ENCODE measurements at regions not wholly inside any gene's neighbourhood (a gene's known extent, or its start where the extent isn't known, plus 50 kb on each side); places are given as distances from the start of the nearest gene placed in this dataset.
"Not testable (repeated sequence)": the region's sequence is repeated elsewhere in the genome, so short reads cannot be mapped to it uniquely, and the experiment has no call there.

- DNase-seq (ENCODE audit: low spot score): no peak
Observed at GRCh38 chr3:191646242-191646641, 185.3 kb downstream of the PYDC2 start.

- DNase-seq (ENCODE audit: low spot score): no peak
Observed at GRCh38 chr3:191648787-191649186, 187.8 kb downstream of the PYDC2 start.

- DNase-seq (ENCODE audit: low spot score): no peak
Observed at GRCh38 chr3:191649626-191650025, 188.7 kb downstream of the PYDC2 start.

- not testable (repeated sequence) for DNase-seq (ENCODE audit: low spot score)
Observed at GRCh38 chr3:191658781-191659419, 197.9 kb downstream of the PYDC2 start.

GRCh38 chr3:191662150-191662549 is 201.2 kb downstream of the PYDC2 start:
- DNase-seq (ENCODE audit: low spot score): not testable (repeated sequence)

- DNase-seq (ENCODE audit: low spot score): no peak
Observed at GRCh38 chr3:191680989-191681597, 220.1 kb downstream of the PYDC2 start.

- no peak for DNase-seq (ENCODE audit: low spot score)
Observed at GRCh38 chr3:191682961-191683360, 222.0 kb downstream of the PYDC2 start.

GRCh38 chr3:191686626-191687025 is 225.7 kb downstream of the PYDC2 start:
- no peak for DNase-seq (ENCODE audit: low spot score)

- no peak for DNase-seq (ENCODE audit: low spot score)
Observed at GRCh38 chr3:191688756-191689433, 227.9 kb downstream of the PYDC2 start.

- not testable (repeated sequence) for DNase-seq (ENCODE audit: low spot score)
Observed at GRCh38 chr3:191691184-191691583, 230.2 kb downstream of the PYDC2 start.

- no peak for DNase-seq (ENCODE audit: low spot score)
Observed at GRCh38 chr3:191695131-191695814, 234.3 kb downstream of the PYDC2 start.

- no peak for DNase-seq (ENCODE audit: low spot score)
Observed at GRCh38 chr3:191695815-191696153, 234.8 kb downstream of the PYDC2 start.

- DNase-seq (ENCODE audit: low spot score): no peak
Observed at GRCh38 chr3:191696348-191696747, 235.4 kb downstream of the PYDC2 start.

- DNase-seq (ENCODE audit: low spot score): no peak
Observed at GRCh38 chr3:191699546-191699945, 238.6 kb downstream of the PYDC2 start.

GRCh38 chr3:191702121-191702520 is 241.2 kb downstream of the PYDC2 start:
- DNase-seq (ENCODE audit: low spot score): no peak

GRCh38 chr3:191707817-191708216 is 246.9 kb downstream of the PYDC2 start:
- DNase-seq (ENCODE audit: low spot score): no peak

- DNase-seq (ENCODE audit: low spot score): no peak
Observed at GRCh38 chr3:191715585-191715984, 254.6 kb downstream of the PYDC2 start.

GRCh38 chr3:191721390-191721861 is 260.5 kb downstream of the PYDC2 start:
- no peak for DNase-seq (ENCODE audit: low spot score)

- no peak for DNase-seq (ENCODE audit: low spot score)
Observed at GRCh38 chr3:191721990-191722389, 261.0 kb downstream of the PYDC2 start.

- no peak for DNase-seq (ENCODE audit: low spot score)
Observed at GRCh38 chr3:191727338-191727737, 266.4 kb downstream of the PYDC2 start.

- DNase-seq (ENCODE audit: low spot score): no peak
Observed at GRCh38 chr3:191728186-191728585, 267.2 kb downstream of the PYDC2 start.

- no peak for DNase-seq (ENCODE audit: low spot score)
Observed at GRCh38 chr3:191737742-191738141, 276.8 kb downstream of the PYDC2 start.

- DNase-seq (ENCODE audit: low spot score): no peak
Observed at GRCh38 chr3:191740712-191741111, 279.7 kb downstream of the PYDC2 start.

Data from H4 (cell line).